ENCODE measurements at regions not wholly inside any gene's neighbourhood (a gene's known extent, or its start where the extent isn't known, plus 50 kb on each side); places are given as distances from the start of the nearest gene placed in this dataset.
A peak's percentile ranks its signal among the peaks of the same experiment; 100 is the strongest.

DNA sequence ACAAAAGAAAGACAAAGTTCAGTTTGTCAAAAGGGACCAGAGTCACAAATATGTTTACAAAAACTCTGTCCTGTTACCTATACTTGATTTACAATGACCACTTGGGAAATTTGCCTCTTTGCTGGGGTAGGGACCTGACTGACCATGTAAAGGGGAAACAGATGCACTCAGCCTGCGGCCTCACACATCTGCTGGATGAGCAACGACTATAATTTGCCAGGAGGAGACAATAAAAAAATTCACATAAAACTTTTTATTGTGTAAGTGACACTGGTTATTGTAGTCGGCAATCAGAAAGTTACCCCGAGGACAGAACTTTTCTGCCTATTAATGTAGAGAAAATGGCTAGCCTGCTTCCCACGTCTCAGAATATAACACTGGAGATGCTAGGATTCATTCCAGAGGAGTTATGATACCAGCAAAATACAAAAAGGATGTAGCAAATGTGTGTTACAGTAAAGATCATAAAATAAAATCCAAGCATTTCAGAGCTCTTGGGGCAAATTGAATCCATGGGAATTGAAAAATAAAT lies 415.4 kb upstream of the SPTLC3 start:
- TF ChIP-seq CREB1 (IDR thresholded peaks at IDR 0.05; ENCODE audit: low read depth) (no peak), EP300 (IDR thresholded peaks at IDR 0.05; ENCODE audit: borderline replicate concordance) (no peak), TCF12 (IDR thresholded peaks at IDR 0.05; ENCODE audit: low read depth) (no peak), CEBPB (IDR thresholded peaks at IDR 0.05) (no peak), RAD21 (IDR thresholded peaks at IDR 0.05; ENCODE audit: low read depth) (no peak), YY1 (IDR thresholded peaks at IDR 0.05; ENCODE audit: low read depth) (no peak), REST (IDR thresholded peaks at IDR 0.05; ENCODE audit: low read depth) (no peak), ZBTB7A (IDR thresholded peaks at IDR 0.05; ENCODE audit: low read depth) (no peak), EGR1 (IDR thresholded peaks at IDR 0.05) (no peak), TAF1 (IDR thresholded peaks at IDR 0.05; ENCODE audit: low read depth) (no peak), FOXM1 (IDR thresholded peaks at IDR 0.05; ENCODE audit: borderline replicate concordance, low read depth) (no peak), NFIC (IDR thresholded peaks at IDR 0.05) (no peak)
- TF ChIP-seq, protein P1, sequence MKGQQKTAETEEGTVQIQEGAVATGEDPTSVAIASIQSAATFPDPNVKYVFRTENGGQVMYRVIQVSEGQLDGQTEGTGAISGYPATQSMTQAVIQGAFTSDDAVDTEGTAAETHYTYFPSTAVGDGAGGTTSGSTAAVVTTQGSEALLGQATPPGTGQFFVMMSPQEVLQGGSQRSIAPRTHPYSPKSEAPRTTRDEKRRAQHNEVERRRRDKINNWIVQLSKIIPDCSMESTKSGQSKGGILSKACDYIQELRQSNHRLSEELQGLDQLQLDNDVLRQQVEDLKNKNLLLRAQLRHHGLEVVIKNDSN (IDR thresholded peaks at IDR 0.05) = no peak
- TF ChIP-seq, protein P2, sequence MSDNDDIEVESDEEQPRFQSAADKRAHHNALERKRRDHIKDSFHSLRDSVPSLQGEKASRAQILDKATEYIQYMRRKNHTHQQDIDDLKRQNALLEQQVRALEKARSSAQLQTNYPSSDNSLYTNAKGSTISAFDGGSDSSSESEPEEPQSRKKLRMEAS (IDR thresholded peaks at IDR 0.05) = no peak

GRCh38 chr20:12594410-12595088 lies 414.2 kb upstream of the SPTLC3 start:
- TF ChIP-seq EGR1 (IDR thresholded peaks at IDR 0.05) = no peak
- no peak for TF ChIP-seq REST (IDR thresholded peaks at IDR 0.05; ENCODE audit: low read depth)
- no peak for TF ChIP-seq CREB1 (IDR thresholded peaks at IDR 0.05; ENCODE audit: low read depth)
- TF ChIP-seq, protein P1 (IDR thresholded peaks at IDR 0.05) = peak; percentile 69

DNA sequence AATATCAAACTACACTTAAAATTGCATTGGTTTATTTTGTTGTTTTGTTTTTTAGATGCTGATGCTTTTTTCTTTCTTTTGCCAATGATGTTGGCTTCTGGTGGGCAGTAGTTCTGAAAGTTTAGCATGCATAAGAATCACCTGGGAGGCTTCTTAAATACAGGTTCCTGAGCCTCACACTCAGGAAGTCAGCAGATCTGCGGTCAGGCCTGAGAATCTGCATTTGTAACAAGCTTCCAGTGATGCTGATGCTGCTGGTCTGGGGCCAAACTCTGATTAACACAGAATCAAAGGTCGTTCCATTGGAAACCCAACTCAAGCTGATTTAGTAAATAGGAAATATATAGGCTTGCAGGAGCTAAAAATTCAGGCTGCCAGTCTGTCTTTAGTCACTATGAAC lies 412.9 kb upstream of the SPTLC3 start:
- TF ChIP-seq TAF1 (IDR thresholded peaks at IDR 0.05; ENCODE audit: low read depth) (no peak), FOXM1 (IDR thresholded peaks at IDR 0.05; ENCODE audit: borderline replicate concordance, low read depth) (no peak), YY1 (IDR thresholded peaks at IDR 0.05; ENCODE audit: low read depth) (no peak), RAD21 (IDR thresholded peaks at IDR 0.05; ENCODE audit: low read depth) (no peak), TCF12 (IDR thresholded peaks at IDR 0.05; ENCODE audit: low read depth) (no peak), CEBPB (IDR thresholded peaks at IDR 0.05) (no peak), EP300 (IDR thresholded peaks at IDR 0.05; ENCODE audit: borderline replicate concordance) (no peak), REST (IDR thresholded peaks at IDR 0.05; ENCODE audit: low read depth) (no peak), EGR1 (IDR thresholded peaks at IDR 0.05) (no peak)
- TF ChIP-seq, protein P1 (IDR thresholded peaks at IDR 0.05) = no peak

DNA sequence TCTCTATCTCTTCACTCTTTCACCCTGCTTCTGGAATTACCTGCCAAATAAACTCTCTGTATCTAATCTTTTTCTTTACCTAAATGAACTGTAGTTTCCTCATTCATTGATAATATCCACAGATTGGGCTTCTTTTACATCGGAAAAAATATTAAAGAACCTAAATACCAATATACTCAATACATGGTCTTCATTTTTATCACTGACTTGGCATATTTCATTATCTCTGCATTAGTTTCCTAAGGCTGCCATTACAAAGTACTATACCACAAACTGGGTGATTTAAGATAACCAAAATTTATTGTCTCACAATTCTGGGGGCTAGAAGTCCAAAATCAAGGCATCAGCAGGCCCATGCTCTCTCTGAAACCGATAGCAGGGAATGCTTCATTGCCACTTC lies 411.9 kb upstream of the SPTLC3 start:
- TF ChIP-seq TCF12 (IDR thresholded peaks at IDR 0.05; ENCODE audit: low read depth) = no peak
- TF ChIP-seq CREB1 (IDR thresholded peaks at IDR 0.05; ENCODE audit: low read depth) = no peak
- TF ChIP-seq CEBPB (IDR thresholded peaks at IDR 0.05) = no peak
- no peak for TF ChIP-seq ZBTB7A (IDR thresholded peaks at IDR 0.05; ENCODE audit: low read depth)
- TF ChIP-seq, protein P2 (IDR thresholded peaks at IDR 0.05) = no peak
- no peak for TF ChIP-seq YY1 (IDR thresholded peaks at IDR 0.05; ENCODE audit: low read depth)
- TF ChIP-seq TEAD4 (IDR thresholded peaks at IDR 0.05) = no peak
- no peak for TF ChIP-seq TAF1 (IDR thresholded peaks at IDR 0.05; ENCODE audit: low read depth)
- TF ChIP-seq, protein P1 (IDR thresholded peaks at IDR 0.05) = no peak
- TF ChIP-seq FOXM1 (IDR thresholded peaks at IDR 0.05; ENCODE audit: borderline replicate concordance, low read depth) = no peak
- no peak for TF ChIP-seq REST (IDR thresholded peaks at IDR 0.05; ENCODE audit: low read depth)
- no peak for TF ChIP-seq RAD21 (IDR thresholded peaks at IDR 0.05; ENCODE audit: low read depth)

All from Ishikawa (cell line).